ENCODE measurements at regions not wholly inside any gene's neighbourhood (a gene's known extent, or its start where the extent isn't known, plus 50 kb on each side); places are given as distances from the start of the nearest gene placed in this dataset.

DNA sequence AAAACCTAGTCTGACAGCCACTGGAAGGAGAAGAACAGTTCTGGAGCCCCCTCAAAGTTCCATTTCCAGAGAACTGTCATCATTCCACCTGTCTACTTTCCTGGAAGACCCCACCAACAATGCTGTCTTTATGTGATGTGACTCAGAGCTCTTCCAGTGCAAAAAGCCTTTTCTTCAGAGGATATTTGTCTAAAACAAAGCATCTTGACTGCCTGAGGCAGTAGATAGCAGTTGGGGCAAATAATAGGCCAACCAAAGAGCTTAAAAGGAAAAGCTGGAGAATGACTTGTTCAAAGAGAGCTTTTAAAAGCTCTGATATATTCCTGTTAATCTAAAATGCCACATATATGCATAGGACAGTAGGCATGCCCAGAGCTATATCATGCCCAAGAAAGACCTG is 62.6 kb downstream of the MIS18A start:
- no peak for DNase-seq (ENCODE audit: low read depth)

DNA sequence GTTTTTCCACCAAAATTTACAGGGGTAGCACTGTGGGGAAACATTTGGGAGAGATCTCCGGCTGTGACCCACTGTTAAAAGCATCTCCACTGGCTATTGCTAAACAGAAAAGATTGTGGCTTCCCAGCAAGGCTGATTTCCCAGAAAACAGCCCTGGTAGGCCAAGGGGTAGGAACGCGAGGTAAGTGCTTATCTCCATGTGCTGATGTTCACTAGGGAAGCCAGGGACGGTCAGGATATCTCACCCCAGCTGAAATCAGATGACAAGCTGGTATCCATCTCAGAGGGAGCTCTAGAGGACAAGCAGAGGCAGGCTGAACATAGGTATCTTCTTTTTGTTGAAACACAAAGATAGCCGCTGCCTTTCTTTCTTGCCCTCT is 63.6 kb downstream of the MIS18A start:
- DNase-seq (ENCODE audit: low read depth), result no peak

DNA sequence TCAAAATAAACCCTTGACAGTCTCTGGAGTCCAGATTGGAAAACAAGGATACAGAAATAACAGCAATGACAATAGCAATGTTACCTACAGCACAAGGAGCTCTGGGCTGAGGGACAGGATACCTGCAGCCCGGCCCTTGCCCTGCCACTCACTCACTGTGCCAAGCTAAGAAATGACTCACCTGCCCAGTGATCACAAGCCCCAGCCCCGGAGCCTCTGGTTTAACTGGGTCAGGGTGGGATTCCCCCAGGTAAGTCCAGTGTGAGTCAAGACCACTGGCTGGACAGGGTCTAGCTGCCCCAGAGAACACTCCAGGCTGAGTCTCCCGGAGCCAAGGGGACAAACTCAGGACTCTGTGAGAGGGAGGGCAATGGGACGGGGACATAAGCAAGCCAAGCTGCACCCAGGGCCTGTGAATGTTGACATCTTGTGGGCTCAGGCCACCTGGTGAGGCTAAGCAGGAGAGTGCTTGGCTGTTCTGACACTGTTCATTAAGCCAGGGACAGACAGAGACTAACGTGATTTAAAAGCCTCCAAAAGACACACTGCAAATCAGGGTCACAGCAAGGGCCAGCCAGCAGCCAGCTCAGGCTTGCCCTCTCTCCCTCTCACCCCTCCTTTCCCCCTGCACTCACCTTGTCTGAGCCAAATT is 64.1 kb downstream of the MIS18A start:
- no peak for DNase-seq (ENCODE audit: low read depth)

DNA sequence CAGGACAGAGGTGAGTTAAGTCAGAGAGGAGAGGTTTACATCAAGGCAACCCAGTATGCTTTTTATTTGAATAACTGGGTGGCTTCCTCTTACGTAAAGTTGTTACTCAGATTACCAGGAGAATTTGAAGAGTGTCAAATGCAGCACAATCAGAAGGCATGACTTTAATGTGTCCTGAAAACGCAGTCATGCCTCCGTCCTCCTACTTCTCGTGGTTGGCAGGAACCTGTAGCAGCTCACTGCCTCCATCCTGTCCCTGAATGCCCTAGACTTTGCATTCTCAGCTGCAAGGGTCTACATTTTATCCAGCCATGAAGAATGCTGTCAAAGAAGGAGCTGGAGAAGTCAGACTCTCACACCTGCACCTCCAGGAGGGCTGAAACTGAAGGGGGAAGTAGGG is 66.7 kb downstream of the MIS18A start:
- DNase-seq (ENCODE audit: low read depth), result no peak

DNA sequence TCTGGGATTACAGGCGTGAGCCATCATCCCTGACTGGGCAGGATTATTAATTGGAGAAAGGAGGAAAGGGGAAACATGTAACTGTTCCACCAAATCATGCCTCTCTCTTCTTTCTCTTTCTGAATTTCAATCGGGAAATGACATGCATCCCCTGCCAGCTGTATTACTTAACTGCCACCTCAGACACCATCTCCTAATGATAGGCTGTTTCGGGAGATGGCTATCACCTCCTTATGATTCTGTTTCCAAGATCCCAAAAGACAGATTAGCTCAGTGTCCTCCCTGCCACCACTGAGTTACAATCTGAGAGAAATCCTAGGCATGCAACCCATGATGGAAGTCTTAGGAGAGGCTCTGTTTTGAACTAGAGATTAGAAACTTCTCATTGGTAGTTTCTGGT is 67.5 kb downstream of the MIS18A start:
- no peak for DNase-seq (ENCODE audit: low read depth)

DNA sequence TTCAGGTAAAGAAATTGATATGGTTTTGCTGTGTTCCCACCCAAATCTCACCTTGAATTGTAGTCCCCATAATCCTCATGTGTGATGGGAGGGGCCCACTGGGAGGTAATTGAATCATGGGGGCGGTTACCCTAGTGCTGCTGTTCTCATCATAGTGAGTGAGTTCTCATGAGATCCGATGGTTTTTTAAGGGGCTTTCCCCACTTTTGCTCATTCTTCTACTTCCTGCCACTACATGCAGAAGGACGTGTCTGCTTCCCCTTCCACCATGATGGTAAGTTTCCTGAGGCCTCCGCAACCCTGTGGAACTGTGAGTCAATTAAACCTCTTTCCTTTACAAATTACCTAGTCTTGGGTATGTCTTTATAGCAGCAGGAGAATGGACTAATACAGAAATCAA is 69.3 kb downstream of the MIS18A start:
- no peak for DNase-seq (ENCODE audit: low read depth)

DNA sequence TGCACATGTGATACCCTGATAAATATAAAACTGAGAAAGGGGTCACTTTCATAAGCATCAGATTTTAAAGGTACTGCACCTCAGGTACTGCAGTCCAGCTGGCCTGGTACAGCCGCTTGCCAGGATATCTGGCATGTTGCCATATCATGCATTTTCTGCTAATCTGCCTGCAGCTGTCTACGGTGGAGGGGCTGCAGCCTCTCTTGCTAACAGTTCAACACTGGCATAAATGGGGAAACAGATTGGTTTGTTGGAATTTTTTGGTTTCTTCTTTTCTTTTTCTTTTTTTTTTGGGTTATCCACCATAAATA is 71.5 kb downstream of the MIS18A start:
- no peak for DNase-seq (ENCODE audit: low read depth)

DNA sequence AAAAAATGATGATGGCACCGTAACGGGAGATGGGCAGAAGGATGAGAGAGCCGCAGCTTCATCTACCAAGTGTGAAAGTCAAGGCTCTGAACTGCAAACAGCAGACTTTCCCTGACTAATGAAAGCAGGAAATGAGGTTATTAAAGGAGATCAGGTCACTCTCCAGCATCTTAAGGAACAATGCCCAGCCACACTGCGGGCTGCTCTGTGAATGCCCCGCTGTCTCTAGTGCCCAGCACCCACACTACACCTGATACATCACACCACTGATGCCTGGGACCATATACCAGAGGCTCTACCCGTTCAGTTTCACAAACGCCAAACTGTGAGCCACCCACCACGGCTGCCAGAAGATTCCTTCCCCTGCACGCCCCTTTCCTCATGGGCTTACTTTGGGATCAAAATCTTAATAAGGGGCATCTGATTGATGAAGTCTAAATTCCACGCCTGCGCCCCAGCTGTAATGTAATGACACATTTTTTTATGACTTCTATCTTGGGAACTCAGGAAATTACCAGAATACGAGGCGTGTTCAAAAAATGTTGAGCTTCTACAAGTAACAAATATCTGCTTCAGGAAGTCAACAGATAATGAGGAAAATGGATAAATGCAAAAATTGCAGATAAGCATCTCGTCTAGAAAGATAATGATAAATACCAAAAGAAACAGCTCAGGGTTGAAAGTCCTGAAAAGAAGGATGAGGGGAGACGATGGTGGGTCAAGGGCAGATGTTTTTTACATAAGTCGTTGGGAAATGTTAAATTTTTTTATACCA is 72.0 kb downstream of the MIS18A start:
- no peak for DNase-seq (ENCODE audit: low read depth)

DNA sequence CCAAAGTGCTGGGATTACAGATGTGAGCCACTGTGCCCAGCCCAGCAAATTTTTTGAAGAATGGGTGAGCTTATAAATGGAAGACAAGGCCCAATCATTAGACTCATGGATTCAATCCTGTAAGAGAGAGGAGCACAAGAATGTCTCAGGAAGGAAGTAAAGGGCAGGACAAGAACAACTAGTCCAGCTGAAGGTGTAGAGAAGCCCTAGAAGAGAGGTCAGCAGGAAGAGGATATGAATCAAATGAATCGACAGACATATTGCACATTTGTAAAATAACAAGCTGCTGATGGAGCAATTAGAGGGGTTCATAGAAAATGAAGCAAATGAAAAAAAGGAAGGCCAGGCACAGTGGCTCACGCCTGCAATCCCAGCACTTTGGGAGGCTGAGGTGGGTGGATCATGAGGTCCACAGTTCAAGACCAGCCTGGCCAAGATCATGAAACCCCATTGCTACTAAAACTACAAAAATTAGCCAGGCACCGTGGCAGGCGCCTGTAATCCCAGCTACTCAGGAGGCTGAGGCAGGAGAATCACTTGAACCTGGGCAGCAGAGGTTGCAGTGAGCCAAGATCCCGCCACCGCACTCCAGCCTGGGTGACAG is 74.9 kb downstream of the MIS18A start:
- DNase-seq (ENCODE audit: low read depth), result no peak

DNA sequence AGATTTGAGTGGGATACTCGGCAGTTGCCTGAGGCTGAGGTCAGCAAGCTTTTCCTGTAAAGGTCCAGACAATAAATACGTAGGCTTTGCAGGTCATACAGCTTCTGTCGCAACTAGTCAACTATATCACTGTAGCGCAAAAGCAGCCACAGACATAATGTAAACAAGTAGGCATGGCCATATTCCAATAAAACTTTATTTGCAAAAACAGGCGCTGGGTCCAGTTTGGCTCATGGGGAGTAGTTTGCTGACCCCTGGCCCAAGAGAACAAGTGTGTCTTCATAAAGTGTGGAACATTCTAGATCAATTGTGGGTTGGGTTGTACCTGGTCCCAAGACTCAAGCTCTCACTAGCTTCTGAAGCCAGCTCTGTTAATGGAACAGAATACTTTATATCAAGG is 78.8 kb downstream of the MIS18A start:
- no peak for DNase-seq (ENCODE audit: low read depth)

DNA sequence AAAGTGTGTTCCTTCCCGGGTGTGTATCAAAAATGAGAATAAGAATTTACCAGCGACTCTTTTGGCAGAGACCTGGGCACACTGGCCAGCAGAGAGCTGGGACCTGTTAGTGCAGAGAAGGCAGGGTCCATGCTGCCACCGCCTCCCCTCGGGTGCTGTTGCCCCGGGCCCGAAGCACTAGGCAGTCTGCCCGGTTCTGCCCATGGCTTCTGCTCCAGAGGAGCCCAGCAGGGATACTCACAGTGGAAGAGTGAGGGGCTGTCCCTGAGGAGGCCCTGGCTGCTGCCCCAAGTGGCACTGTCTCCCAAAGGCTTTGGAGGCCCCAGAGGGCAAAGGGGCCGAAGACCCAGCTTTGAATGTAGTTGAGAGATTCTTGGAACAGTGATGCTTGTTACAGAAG is 80.5 kb downstream of the MIS18A start:
- no peak for DNase-seq (ENCODE audit: low read depth)

DNA sequence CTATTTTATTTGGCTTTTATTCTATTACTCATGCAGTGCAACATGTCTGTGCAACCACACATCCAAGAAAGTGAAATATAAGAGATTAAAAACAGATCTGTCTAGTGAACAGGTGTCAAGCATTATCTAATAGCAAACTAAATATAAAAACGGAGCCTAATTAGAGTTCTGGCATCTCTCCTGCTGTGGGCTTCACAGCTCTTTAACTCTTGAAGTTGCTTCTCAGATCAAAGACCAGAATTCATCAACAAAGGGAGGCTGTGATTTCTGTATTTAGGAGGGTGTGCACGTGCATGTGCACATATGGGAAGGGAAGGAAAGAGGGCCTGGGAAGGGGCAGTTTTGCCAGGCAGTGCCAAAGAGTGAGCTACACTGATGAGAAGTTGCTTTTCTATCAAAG is 81.0 kb downstream of the MIS18A start:
- no peak for DNase-seq (ENCODE audit: low read depth)

DNA sequence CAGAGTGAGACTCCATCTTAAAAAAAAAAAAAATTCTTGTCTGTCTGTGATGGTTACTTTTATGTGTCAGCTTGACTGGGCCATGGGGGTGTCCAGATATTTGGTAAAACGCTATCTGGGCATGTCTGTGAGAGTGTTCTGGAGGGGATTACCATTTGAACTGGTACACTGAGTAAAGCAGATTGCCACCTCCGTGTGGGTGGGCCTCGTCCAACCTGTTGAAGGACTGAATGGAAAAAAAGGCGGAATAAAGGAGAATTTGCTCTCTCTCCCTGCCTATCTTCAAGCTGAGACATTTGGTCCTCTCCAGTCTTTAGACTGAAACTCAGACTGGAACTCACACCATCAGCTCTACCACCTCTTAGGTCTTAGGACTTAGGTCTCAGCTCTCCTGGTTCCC is 82.8 kb downstream of the MIS18A start:
- no peak for DNase-seq (ENCODE audit: low read depth)

DNA sequence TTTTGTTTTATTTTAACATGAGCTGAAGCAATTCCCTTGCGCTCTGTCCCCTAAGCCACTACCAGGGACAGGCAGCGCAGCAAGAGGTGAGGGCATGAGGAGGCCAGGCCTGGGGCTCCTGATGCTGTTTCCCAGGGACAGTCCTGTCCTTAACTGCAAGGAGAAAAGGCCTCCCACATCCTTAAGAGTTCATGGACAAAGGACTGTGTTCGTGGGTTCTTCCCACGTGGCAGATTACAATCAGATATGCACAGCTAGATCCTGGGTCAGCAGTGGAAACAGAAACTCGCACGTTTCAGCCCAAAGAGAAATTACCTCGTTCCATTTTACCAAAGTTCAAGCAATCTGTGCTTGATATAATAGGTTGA is 85.8 kb downstream of the MIS18A start:
- DNase-seq (ENCODE audit: low read depth), result no peak

DNA sequence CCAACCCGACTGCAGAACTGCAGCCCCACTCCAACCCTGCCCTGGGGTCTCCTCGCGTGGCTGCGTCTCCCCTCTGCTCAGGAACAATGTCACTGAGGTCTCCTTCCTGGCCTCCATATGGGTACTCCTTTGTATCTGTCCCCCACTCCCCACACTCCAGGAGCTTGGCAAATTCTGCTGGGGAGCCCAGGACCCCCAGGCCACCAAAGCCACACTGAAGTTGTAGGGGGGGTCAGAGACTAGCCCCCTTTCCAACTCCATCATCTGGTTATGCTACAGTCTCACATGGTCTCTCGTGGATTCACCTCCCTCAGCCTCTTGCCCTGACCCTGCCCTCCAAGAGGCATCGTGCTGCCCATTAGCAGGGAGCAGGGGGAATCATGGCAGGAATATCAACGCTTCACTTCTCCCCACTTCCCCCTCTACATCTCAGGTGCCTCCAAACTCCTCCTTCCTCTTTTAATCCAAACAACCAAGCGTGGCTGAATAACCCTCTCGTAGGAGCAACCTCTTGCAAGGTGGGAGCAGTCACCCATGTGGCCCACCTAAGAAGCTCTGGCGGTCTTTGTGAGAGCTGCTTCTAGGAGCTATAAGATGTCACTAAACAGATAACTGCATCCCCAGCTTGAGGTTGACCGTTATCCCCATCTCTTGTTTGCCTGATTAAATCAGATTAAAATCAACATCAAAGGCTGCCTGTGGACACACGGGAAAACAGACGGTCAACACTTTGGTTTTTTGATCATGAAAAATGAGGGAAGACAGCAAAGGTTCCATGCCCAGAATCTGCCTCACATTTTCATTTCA is 86.4 kb downstream of the MIS18A start:
- DNase-seq (ENCODE audit: low read depth), result no peak

DNA sequence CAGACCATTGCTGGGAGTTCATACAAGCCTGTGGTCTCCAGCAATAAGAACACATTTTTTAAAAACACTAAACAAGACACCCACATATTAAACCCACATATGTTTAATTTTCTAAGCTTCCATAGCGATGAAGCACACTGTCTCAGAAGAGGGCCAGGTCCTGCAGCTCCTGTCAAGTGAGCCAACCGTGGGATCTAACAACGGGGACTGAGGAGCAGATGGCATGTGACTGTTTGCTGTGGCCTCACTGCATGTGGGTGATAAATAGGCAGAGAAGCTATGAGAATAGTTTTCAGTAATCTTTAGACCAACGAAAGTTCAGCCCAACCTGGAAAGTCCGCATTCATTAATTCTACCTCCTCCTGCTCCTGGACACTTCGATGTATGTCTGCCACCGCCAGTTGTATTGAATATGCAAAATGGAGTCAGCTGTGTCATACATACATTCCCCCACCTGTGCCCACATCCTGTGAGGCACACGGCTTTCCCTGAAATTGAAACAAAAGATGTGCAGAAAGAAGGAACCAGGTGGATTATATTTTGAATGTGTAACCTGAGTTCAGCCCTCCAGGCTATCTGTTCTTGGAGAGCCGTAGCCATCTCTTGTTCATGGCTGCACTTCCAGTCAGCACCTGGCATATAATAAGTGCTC is 88.2 kb downstream of the MIS18A start:
- DNase-seq (ENCODE audit: low read depth), result no peak

DNA sequence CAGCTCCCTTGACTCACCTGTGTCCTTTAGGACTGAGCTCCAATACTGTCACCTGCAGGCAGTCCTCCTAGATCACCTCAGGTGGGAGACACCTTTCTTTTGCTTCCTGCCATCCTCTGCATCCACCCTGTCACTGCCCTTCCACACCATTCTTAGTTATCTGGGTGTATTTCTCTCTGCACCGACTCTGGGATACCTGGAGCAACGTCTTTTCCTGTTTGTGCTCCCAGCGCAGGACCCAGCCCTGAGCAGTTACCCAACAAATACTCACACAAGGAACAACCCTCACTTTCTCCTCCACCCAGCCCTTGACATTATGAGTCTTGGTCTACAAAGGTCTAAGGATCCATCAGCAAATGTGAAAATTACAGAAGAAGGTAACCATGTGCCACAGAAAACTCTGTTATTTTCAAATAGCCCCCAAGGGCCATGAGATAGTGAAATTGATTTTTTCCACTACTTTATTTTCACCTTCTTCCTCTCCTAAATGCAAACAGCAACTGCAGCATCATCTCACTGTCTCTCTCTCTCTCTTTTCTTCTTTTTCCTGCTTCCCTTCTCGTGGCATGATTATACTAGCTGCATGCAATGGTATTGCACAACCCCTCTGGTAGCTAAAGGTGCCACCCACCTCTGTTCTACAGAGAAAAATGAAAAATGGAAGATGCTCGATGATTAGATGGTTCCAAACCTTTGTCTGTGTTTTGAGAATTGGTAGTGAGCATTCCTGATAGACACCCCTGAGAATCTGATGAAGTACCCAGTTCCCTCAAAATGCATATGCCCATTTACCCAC is 89.0 kb downstream of the MIS18A start:
- DNase-seq (ENCODE audit: low read depth), result no peak

DNA sequence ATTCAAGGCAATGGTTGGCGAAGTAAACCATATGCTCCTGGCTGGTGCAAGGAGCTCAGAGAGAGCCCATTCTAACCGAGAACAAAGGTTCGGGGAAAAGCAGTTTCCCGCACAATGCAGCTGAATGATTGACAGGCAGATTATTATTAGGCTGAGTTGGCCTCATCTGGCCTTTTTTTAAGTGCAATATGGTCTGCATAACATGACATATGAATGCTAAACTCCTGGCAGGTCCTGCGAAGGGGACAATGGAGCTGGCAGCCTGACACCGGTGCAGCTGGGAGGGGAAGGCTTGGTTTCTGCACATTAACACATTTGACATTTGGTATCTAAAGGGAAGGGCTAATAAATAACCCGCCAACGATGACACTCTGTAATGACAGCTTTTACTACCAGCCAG is 92.0 kb downstream of the MIS18A start:
- no peak for DNase-seq (ENCODE audit: low read depth)

DNA sequence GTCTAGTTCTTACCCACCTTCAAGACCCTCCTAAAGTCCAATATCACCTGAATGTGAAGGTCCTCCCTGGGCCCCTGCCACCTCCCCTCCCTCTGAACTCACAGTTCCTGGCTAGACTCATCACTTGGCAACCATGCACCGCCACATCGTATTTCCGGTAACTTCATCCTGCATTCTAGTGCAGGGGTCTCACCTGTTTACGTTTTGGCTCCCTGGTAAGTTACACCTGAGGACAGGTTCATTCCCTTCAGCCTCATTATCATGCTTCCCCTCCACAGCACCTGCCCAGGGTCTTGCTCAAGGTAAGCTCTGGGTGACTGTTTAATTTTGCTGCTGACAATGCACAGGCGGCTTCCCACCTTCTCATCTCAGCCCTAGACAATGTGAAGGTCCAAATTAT is 93.1 kb downstream of the MIS18A start:
- DNase-seq (ENCODE audit: low read depth), result no peak

DNA sequence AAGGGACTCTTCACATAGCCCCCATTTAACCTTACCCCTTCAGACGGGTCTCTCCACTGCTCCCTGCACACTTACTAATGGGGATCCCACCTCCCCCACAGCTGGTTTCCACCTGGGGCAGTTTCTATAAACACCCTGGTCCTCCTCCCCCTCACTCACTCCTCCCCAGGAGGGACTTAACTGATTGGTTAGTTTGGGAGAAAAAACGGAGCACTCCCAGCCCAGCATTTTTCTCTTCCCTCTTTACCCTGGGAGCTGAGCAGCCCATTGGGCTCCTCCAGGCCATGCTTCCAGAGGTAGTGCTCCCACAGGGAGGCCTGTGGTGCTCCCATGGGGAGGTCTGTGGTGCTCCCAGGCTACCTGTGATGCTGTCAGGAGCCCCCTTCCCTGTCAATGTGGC is 93.7 kb downstream of the MIS18A start:
- no peak for DNase-seq (ENCODE audit: low read depth)

DNA sequence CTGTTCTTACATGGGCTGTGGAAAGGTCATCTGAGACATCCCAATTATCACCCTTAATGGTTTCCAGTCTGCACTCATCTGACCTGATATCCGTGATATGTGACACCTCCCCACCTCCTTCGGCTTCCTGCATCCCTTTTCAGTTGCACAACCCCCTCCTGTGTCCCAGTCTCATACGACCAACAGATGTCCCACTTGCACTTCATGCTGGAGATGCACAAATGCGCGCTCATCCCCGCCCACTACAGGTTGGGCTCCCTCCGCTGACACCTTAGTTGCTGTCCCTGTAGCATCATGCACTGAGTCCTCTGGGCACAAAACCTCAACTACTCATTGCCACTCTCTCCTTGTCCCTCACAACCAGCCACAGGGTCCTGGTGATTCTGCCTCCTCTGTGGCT is 94.4 kb downstream of the MIS18A start:
- DNase-seq (ENCODE audit: low read depth), result no peak

DNA sequence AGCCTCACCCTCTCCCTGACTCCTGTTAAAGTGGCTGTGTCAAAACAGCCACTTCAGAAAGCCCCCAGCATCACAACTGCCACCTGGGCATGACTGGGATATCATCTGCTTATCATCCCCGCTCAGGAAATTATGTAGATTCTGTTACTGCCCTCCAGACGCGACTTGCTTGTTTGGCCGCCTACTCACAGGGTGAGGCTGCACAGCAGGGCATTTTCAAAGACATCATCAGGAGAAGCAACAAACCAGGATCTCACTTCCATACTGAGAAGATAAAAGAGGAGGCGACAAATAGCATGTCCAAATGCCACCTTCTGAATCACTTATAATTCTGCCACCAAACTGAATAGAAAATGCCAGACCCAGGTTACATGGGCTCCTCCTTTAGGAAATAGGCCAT is 94.8 kb downstream of the MIS18A start:
- DNase-seq (ENCODE audit: low read depth), result no peak
